Neural progenitor cell (in vitro differentiated cells): ENCODE measurements at regions not wholly inside any gene's neighbourhood (a gene's known extent, or its start where the extent isn't known, plus 50 kb on each side); places are given as distances from the start of the nearest gene placed in this dataset.

Experiments used
- EZH2 ChIP-seq: fragments of 200-600 bp; sonication (generic); IDR thresholded peaks from 2 replicates; pipeline ENCODE4 v1.6.1; 2017; ENCODE audit warnings: antibody characterized with exemption, mild to moderate bottlenecking, moderate library complexity
- EZH2phosphoT487 ChIP-seq: fragments of 200-600 bp; sonication (generic); IDR thresholded peaks from 2 replicates; pipeline ENCODE4 v1.6.1; 2017; ENCODE audit warnings: antibody characterized with exemption
- TF ChIP-seq, protein P1 (sequence below): fragments of 200-600 bp; sonication (generic); IDR thresholded peaks from 2 replicates; pipeline ENCODE4 v1.5.1; 2017; ENCODE audit warnings: antibody characterized with exemption, mild to moderate bottlenecking

DNA sequence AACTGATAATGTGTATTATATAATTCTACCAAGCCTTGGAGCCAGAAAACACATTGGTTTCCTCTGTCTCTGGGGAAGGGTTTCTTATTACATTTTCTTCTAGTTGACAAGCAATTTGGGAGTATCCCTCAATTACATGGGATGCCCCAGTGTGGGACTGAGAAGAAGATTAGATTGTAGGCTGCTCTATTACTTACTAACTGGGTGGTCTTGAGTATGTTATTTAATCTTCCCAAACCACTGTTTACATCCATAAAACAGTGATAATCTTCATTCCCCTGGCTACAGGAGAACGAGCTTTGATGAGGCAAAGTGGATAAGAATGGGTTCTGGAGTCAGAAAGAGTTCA is 105.8 kb downstream of the TSEN15 start:
- TF ChIP-seq, protein P1, sequence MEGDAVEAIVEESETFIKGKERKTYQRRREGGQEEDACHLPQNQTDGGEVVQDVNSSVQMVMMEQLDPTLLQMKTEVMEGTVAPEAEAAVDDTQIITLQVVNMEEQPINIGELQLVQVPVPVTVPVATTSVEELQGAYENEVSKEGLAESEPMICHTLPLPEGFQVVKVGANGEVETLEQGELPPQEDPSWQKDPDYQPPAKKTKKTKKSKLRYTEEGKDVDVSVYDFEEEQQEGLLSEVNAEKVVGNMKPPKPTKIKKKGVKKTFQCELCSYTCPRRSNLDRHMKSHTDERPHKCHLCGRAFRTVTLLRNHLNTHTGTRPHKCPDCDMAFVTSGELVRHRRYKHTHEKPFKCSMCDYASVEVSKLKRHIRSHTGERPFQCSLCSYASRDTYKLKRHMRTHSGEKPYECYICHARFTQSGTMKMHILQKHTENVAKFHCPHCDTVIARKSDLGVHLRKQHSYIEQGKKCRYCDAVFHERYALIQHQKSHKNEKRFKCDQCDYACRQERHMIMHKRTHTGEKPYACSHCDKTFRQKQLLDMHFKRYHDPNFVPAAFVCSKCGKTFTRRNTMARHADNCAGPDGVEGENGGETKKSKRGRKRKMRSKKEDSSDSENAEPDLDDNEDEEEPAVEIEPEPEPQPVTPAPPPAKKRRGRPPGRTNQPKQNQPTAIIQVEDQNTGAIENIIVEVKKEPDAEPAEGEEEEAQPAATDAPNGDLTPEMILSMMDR: no peak
- TF ChIP-seq EZH2: no peak
- no peak for TF ChIP-seq EZH2phosphoT487
